ENCODE measurements at regions not wholly inside any gene's neighbourhood (a gene's known extent, or its start where the extent isn't known, plus 50 kb on each side); places are given as distances from the start of the nearest gene placed in this dataset.

- DNase-seq (ENCODE audit: low read depth), result no peak
Observed at GRCh38 chrX:39605183-39605582, 492.6 kb downstream of the BCOR start.

- no peak for DNase-seq (ENCODE audit: low read depth)
Observed at GRCh38 chrX:39605866-39606265, 491.9 kb downstream of the BCOR start.

GRCh38 chrX:39609941-39610340 is 487.8 kb downstream of the BCOR start:
- no peak for DNase-seq (ENCODE audit: low read depth)

GRCh38 chrX:39611468-39611867 is 486.3 kb downstream of the BCOR start:
- DNase-seq (ENCODE audit: low read depth), result no peak

- DNase-seq (ENCODE audit: low read depth), result no peak
Observed at GRCh38 chrX:39613482-39613995, 484.2 kb downstream of the BCOR start.

GRCh38 chrX:39613997-39614679 is 483.6 kb downstream of the BCOR start:
- DNase-seq (ENCODE audit: low read depth), result no peak

GRCh38 chrX:39614680-39614998 is 483.1 kb downstream of the BCOR start:
- DNase-seq (ENCODE audit: low read depth), result no peak

GRCh38 chrX:39616098-39616729 is 481.5 kb downstream of the BCOR start:
- no peak for DNase-seq (ENCODE audit: low read depth)

GRCh38 chrX:39616731-39617130 is 481.0 kb downstream of the BCOR start:
- DNase-seq (ENCODE audit: low read depth), result no peak

GRCh38 chrX:39618178-39618577 is 479.6 kb downstream of the BCOR start:
- DNase-seq (ENCODE audit: low read depth), result no peak

GRCh38 chrX:39619182-39620009 is 478.4 kb downstream of the BCOR start:
- peak; percentile 0 for DNase-seq (ENCODE audit: low read depth)

GRCh38 chrX:39624166-39624565 is 473.6 kb downstream of the BCOR start:
- DNase-seq (ENCODE audit: low read depth), result no peak

GRCh38 chrX:39625810-39626209 is 471.9 kb downstream of the BCOR start:
- DNase-seq (ENCODE audit: low read depth), result no peak

GRCh38 chrX:39626749-39627148 is 471.0 kb downstream of the BCOR start:
- DNase-seq (ENCODE audit: low read depth), result no peak

- DNase-seq (ENCODE audit: low read depth), result no peak
Observed at GRCh38 chrX:39627257-39627656, 470.5 kb downstream of the BCOR start.

- DNase-seq (ENCODE audit: low read depth), result no peak
Observed at GRCh38 chrX:39629001-39629400, 468.8 kb downstream of the BCOR start.

- no peak for DNase-seq (ENCODE audit: low read depth)
Observed at GRCh38 chrX:39630344-39630743, 467.4 kb downstream of the BCOR start.

GRCh38 chrX:39631276-39632229 is 466.2 kb downstream of the BCOR start:
- DNase-seq (ENCODE audit: low read depth), result no peak

- peak; percentile 21 for DNase-seq (ENCODE audit: low read depth)
Observed at GRCh38 chrX:39633293-39633692, 464.5 kb downstream of the BCOR start.

GRCh38 chrX:39636481-39636880 is 461.3 kb downstream of the BCOR start:
- no peak for DNase-seq (ENCODE audit: low read depth)

GRCh38 chrX:39638526-39638925 is 459.2 kb downstream of the BCOR start:
- no peak for DNase-seq (ENCODE audit: low read depth)

- no peak for DNase-seq (ENCODE audit: low read depth)
Observed at GRCh38 chrX:39639871-39640270, 457.9 kb downstream of the BCOR start.

All from amniotic epithelial cell (primary cell).